Renal cortical epithelial cell (primary cell): ENCODE measurements at regions not wholly inside any gene's neighbourhood (a gene's known extent, or its start where the extent isn't known, plus 50 kb on each side); places are given as distances from the start of the nearest gene placed in this dataset.
A peak's percentile ranks its signal among the peaks of the same experiment; 100 is the strongest.
"Not testable (repeated sequence)": the region's sequence is repeated elsewhere in the genome, so short reads cannot be mapped to it uniquely, and the experiment has no call there.

Source experiments
- DNase-seq: peaks from one replicate; pipeline ENCODE4 v3.0.0-alpha.2; 2011; ENCODE audit warnings: low read depth

DNA sequence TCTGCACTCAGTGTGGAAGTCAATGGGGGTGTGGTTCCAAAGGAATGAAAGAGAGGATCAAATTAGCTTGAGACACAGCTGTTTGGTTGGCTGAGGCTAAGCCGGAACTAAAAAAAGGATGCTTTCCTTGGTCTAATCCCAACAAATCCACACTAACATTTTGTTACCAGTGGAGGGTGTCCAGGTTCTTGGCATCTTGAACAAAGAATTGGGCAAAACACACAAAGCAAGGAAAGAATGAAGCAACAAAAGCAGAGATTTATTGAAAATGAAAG lies 278.6 kb upstream of the PLET1 start:
- DNase-seq = not testable (repeated sequence)

DNA sequence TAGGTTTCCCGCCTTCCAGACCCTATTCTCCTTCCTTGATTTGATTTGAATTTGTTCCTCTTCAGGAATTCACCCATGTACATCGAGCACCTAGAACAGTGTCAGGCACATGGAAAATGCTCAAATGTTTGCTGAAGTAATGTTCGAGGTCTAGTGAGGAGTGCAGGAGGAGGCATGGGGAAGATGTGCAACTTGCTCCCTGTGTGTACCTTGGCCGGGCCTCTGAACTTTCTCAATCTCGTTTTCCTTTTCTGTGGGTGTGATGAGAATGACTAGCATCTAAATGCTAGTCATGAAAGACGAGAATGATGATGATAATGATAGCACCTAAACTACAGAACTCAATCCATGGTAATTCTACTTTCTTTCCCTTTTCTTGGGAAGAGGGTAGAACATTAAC lies 279.1 kb upstream of the PLET1 start:
- DNase-seq = no peak

DNA sequence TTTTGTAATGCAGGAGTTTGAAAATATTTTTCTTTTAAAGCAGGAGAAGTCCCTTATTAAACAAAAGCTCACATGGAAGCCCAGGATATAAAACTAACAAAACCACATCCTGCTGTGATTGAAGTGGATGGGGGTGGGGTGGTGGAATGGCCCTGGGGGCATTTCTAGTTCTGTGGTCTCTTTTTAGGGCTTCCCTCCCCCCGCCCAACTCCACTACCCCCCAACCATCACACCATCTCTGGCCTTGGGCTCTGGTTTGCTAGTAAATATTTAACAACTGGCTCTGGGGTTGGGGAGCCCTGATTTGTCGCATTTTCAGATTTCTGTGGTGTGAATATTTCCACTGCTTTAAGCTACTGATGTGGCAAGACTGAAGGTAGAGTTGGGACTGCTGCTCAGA lies 279.6 kb upstream of the PLET1 start:
- peak; percentile 87 for DNase-seq

DNA sequence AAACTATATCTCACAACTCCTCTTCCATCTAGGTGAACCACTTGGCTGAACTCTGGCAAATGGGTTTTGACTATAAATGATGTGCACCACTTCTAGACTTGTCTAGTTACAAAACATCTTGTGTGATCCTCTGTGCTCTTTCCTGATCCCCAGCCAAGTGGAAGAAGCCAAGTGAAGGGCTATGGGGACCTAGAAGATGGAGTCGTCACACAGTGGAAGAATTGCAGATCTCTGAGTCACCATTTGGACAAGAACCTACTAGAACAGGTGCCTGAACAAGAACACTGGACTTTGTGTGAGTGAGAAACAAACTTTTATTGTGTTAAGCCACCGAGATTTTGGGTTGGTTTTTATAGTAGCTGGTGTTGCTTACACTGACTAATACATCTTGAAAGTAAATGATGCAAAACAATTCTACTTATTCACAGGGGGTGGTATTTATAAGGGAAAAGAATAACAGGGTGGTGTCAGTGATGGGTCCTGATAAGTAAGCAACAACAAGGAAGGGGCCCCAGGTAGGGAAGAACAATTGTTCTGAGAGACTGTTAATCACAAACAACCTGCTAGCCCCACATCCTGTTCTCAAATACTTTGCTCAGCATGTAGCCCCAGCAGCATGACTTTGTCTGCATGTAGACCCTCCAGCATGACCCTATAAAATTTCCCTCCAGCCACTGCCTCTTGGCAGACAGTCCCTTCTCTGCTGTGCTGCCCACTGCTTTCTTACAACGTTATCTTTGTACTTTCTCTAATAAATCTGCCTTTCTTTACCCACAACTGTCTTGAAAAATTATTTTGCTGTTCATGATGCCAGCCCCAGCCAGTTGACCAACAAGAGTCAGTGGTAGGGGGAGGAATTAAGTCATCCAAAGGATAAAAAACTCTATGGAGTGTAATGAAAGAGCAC lies 280.7 kb upstream of the PLET1 start:
- DNase-seq = peak; percentile 71

DNA sequence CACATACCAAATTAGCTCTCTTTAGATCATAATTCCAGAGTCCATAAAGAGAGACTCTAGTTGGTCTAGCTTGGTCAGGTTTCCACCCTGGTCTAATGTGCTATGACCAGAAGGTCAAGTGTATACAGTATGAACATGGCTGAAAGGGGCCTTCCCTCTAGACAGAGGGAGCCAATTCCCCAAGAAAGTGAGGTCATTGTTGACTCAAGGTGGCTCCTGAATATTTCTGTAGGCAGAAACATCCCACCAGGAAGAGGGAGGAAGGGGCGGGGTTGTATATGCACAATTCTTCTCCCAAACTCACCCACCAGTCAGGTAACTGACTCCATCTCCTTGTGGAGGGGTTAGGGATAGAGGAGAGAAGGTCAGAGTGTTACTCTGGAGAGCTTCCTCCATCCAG lies 281.8 kb upstream of the PLET1 start:
- DNase-seq = peak; percentile 18

DNA sequence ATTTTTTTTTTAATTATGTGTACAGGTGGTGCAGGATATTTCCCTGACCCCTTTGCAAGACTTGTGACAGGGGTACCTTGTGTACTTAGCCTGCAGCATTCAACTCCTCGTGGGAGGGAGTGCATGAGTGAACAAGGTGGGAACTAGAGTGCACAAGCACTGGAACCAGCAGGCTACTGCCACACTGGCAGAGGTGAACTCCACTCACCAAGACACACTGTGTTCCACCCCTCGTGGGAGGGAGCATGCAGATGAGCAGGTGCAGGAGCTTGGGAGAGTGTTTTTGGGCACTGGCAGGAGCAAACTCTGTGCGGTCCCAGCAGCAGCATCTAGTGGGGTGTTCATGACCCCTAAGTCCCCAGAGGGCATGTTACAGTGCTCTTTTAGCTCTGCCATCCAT lies 282.7 kb upstream of the PLET1 start:
- DNase-seq = peak; percentile 39

DNA sequence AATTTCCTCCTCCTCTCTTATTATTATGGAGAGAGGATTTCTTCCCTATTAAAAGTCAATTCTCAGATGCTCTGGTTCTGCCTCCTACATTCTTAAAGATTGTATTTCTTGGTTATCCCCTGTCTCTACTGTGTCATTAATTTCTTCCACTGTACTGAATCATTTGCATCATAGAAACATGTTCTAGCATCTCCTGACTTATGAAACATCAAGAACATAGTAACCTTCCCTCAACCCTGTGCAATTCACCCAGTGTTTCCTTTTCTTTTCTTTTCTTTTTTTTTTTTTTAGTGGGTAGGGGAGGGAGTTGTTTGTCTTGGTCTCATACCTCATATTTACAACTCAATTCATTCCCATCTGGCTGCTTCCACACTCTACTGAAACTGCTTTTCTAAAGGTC lies 288.0 kb upstream of the PLET1 start:
- DNase-seq = no peak

DNA sequence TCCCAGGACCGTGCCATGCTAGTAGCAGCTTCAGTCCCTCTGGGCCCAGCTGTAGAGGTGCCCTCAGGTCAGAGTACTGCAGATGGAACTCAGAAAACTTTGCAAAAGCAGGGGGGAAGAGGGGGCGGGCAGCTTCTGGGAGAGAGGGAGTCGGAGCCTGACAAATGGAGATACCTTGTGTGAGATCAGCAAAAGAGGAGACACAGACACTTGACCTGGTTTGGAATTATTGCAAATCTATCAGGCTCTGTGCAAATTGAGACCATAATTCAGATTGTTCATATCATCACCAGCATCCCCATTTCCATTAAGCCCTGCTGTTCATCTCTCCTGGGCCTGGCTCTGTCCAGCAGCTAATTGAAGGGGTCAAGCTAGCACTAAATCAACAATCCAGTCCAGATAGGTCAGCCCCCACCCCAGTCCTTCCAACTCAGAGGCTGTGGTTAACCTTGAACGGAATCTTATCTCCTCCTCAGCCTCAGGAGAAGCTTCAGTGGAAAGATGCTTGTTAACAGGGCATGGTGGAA lies 292.6 kb upstream of the PLET1 start:
- DNase-seq = no peak

DNA sequence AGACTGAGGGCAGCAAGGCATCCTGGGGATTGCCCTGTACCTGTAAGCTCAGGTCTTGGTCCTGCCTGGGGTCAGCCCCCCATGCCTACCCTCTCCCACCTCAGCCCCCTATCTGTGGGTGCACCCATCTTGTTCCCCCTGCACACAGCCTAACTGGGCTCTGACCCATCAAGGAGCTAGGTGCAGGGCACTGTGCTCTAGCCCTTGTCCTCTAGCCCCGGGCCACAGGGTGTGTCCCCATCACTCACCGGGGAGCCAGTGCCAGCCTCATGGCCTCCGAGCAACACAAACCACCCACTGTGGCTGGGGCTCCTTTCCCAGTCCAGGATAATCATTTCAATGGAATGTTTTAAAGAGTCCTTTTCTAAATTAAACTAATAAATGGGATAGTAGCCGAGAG lies 293.9 kb upstream of the PLET1 start:
- DNase-seq = no peak

DNA sequence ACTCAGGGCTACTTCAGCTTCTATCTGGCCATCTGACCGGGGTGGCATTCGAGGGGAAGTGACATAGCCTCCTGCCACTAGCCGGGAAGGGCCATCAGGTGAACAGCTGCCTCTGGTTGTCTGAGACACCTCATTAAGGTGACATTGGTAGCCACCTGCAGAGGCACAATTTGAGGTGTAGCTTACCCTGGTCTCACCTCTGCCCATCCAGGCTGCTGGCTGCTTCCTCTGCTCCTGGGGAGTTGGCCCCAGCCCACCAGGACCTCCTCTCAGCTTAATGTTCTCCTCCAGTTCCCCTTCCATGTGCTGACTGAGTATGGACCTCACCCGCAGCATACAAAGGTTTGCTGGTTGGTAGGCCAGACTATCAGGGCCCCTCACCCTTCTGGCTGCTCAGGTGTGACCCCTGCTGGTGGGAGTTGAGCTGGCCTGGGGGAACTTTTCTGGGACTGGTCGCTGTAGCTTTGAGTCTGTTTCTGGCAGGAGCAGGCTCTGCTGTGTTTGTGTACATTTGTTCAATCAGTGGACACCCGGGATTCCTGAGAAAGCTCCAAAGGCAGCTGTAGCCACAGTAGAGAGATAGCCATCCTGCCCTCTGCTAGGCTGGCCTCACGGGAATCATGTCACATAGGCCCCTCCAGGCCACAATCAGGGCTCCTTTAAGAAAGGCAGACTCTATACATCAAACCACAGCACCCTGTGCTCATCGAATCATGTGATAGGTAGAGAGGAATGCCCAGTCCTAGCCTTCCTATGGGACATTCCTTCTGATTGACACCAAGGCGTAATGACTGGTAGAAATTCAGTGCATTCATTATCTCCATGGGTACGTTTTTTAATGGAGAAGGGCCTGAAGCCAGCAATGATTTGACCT lies 295.1 kb upstream of the PLET1 start:
- DNase-seq = no peak

DNA sequence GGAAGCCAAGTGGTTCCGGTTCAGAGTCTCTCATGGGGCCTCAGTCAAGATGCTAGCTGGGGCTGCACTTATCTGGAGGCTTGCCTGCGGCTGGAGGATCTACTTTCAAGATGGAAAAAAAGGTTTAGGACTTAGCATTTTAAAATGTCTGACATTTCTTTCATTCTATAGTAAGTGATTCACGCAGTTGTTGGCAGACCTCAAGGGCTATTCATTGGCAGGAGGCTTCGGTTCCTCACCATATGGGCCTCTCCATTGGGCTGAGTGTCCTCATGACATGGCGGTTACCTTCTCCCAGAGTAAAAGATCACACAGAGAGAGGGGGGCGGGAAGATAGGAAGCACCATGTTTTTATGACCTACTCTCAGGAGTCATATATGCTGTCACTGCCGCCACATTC lies 298.0 kb upstream of the PLET1 start:
- DNase-seq = no peak

DNA sequence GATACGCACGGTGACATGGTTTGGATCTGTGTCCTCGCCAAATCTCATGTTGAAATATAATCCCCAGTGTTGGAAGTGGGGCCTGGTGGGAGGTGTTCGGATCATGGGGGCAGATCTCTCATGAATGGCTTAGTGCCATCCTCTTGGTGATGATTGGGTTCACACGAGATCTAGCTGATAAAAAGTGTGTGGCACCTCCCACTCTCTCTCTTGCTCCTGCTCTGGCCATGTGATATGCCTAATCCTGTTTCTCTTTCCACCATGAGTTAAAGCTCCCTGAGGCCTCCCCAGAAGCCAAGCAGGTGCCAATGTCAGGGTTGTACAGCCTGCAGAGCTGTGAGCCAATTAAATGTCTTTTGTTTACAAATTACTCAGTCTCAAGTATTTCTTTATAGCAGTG lies 303.1 kb upstream of the PLET1 start:
- DNase-seq = no peak

DNA sequence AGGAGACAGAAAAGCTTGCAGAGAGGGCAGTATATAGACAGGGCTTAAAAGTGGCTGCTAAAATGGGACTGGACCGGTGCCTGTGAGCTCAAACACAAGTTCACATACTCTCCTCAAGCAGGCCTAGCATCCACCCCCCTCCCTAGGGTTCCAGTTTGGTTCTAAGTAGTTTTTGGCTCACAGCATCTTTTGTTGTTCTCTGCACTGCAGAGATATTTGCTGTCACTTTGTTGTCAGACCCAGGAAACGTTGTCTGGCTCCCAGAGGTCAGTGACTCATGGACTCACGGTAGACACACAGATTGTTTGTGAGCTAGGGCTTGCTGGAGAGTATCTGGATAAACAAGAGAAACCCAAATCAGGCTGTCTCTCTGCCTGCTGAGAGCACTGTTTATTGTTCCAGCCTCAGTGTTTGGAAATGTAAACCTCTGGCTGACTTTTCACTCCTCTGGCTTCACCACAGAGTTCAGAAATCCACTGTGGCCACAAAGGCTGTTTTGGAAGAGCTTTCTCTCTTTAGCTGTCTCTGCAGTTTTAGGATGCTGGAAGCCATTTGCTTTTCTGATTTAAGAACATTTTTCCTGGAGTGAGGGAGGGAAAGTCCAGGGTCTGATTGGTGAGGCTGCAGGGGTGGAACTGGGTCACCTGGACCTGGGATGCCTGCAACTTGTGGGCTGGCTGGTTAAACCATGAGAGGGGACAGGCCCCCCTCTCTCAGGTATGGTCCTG lies 303.7 kb upstream of the PLET1 start:
- no peak for DNase-seq

DNA sequence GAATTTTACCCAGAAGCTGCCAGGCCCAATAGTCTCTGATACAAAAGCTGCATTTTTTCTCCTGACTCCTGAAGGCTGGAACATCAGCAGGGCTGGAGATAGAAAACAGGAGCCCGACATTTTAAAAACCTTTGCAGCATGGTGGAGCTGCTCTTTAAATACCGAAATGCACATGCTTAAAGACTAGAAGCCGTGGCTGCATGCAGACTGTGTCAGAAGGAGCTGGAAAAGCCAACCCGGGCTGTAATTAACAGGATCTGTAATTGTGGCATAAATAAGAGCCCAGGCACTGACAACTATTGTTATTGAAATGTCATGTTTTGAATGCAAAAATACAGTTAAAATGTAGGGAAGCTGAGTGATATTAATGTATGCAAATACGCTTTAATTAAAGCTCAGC lies 304.9 kb upstream of the PLET1 start:
- no peak for DNase-seq

DNA sequence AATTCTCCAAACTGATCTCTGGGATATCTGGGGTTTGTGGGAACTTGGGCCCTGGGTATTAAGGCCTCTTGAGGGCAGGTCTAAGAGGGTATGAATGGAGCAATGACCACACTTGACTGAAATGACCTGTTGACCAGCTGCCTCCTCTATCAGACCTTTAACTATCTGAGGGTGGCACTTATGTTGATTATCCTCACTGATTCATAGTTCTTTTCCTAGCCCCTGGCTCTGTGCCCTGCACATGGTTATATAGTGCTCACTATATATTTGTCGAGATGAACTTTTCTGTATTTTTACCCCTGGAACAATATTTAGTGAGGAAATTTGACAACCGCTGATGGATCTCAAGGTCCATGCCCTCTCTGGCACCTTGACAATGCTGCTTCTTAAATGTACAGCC lies 305.5 kb upstream of the PLET1 start:
- no peak for DNase-seq

DNA sequence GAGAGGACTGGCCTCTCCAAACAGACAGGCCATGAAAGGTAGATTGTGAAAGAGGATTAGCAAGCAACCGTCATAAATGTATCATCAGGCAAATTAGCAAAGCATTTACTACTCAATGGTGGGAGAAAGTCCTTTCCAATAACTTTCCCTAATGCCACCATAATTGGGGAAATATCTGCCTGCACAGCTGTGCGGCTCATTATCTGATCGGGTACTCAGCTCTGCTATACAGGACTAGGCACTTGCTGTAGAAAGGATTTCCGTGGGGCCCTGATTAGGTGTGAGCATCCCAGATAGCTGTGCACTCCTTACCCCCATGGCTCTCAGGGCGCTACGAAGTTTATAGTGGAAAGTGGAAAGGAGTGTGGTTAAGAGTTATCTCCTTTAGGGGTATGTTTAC lies 309.7 kb upstream of the PLET1 start:
- DNase-seq = no peak

DNA sequence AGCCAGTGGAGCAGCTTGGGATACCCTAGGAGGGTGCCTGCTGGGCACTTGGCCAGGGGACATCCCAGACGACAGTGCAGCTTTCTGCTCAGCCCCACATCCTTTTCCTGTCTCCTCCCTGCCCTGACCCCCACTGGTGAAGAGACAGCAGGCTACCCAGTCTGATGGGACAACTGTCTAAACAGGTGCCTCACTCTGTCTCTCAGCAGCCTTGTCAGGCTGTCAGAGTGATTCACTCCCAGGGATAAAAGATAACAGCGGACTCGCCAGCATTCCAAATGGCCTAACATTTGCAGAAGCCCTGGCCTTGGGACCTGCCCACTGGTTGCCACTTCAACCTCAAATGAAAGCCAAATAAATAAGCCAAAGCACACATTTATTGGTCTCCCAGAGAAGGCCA lies 318.6 kb upstream of the PLET1 start:
- no peak for DNase-seq

DNA sequence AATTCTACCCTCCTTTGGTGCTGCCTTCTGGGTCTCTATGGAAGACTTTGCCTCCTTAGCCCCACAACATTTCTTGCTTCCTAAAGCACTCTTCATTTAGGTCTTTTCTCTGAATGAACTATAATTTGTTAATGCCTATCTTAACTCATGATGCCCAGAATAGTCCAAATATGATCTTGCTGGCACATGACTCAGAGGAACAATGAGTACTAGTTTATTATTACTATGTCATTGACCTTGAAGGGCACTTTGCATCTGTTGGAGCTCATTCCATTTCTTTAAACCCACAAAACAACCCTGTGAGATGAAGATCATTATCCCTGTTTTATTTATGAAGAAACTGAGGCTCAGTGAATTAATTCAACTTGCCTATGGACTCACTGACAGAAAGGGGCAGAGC lies 320.2 kb upstream of the PLET1 start:
- DNase-seq = peak; percentile 15

DNA sequence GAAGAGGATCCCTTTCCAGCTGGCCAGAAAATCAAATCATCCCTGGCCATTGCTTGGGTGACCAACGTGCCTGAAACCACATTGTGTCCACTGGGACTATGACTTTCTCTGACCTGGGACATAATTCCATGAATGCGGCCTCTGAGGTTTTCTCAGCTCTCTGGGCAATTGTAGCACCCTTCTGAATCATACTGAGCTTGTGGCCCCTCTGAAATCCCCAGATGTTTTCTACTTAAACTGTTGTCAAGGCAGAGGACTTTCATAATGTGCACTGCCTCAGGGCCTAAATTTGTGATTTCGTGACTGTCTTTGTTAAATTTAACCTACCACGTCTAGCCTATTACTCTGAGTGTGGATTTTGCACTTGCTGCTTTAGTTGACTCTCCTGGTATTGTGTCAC lies 321.1 kb upstream of the PLET1 start:
- DNase-seq = no peak

DNA sequence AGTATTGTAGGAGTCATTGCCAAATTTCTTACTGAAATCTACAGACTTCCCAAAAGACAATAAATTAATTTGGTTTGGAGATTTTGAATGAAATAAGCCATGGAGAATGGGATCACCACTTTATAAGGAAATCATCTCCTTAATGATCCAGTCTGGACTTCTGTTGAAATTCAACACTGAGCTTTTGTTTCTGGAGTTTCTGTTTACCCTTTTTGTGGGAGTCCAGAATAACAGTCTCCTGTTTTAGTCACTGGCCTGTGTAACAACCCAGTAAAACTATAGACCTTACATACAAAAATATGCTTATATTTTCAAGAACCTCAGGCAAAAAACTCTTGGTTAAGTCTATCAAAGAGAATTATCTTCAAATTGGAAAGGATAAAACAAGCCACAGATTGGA lies 321.7 kb upstream of the PLET1 start:
- no peak for DNase-seq

DNA sequence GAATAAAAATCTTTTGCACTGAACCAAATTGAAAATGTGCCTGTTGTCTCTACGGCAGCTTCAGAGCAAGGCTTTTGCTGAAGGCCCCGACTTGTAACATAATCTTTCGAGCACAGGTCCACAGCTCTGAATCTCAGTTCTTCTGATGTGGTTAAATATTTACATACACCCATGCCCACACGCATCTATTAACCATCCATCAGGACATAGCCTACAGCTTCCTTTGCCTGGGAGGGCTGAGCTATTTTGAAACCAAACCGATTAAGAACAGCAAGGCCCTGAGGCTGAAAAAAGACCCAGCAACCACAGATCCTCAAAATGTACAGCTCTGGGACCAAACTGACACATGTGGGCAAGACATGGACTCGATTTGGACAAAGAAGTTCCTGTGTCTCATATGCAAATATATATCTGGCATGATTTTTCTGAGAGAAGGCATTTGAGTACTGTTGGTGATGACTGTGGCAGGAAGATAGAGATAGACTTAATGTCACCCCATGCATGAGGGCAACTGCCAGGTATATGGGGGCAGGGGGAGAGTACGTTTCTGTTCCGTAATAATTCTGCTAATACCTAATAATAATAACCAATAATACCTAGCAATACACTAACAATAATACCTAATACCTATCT lies 322.7 kb upstream of the PLET1 start:
- DNase-seq = peak; percentile 60

DNA sequence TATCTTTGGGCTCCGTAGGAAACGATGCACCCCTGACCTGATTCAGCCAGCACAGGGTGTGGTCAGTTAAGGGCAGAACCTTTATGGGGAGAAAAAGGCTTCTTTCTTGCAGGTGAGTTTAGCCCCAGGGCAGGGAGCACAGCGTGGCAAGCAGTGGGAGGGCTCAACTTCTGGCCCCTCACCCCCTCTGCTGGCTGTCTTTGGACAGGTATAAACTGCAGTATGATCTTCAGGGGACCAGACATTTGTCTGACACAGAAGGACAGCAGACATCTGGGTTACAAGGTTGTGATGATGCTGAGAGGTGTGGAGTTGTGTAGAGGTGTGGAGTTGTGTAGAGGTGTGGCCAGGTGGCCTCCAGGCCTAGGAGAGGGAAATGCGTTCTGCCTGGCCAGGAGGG lies 324.0 kb upstream of the PLET1 start:
- DNase-seq = no peak
